ENCODE measurements at regions not wholly inside any gene's neighbourhood (a gene's known extent, or its start where the extent isn't known, plus 50 kb on each side); places are given as distances from the start of the nearest gene placed in this dataset.

- Histone ChIP-seq H3K4me3 (ENCODE audit: low read length) (no peak overlapping the region), H3K9me3 (ENCODE audit: control insufficient read depth, insufficient read depth, low read length) (no peaks in the 10 kb centered on the region), H3K36me3 (ENCODE audit: control insufficient read depth, insufficient read depth, low read length) (no peaks in the 10 kb centered on the region), H3K27ac (ENCODE audit: low read length) (no peak overlapping the region), H3K4me1 (ENCODE audit: control insufficient read depth, insufficient read depth, low read length) (no peaks in the 10 kb centered on the region), H3K27me3 (ENCODE audit: control insufficient read depth, insufficient read depth, low read length) (no peaks in the 10 kb centered on the region)
- Mint-ChIP-seq H3K9me3 (peaks cover 0 to 3% of the 10 kb centered on the region in 2 donors), H3K27me3 (ENCODE audit: low read depth in 2 of 2) (no peaks in the 10 kb centered on the region), H3K4me1 (no peaks in the 10 kb centered on the region), H3K4me3 (no peak overlapping the region), H3K36me3 (no peaks in the 10 kb centered on the region), H3K27ac (no peak overlapping the region)
- no peak for TF ChIP-seq CTCF (IDR thresholded peaks at IDR 0.05)
- ATAC-seq: no peak
- intact Hi-C loops (cut with micrococcal nuclease): no loop called here
- no peak for DNase-seq
- 100% methylated on average over 2 of the region's 2 CpGs for WGBS (ENCODE audit: insufficient coverage)
Measured at GRCh38 chr3:182451871-182452270, 341.4 kb upstream of the ATP11B start.

DNA sequence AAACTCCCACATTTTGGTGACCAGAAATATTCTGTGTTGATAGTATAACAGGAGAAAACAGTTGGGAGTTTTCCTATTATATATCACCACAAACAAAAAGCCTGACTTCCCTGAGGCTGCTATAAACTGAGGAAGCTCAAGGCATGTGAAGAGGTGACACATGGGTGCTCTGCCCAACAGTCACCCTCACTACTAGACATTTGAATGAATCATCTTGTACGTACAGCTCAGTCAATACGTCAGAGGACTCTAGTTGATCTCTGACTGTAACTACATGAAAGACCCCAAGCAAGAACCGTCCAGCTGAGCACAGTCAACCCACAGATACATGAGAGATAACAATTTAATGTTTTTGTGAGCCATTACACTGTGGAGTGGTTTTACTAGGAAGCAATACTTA is 338.3 kb upstream of the ATP11B start:
- no peak overlapping the region for H3K27ac ChIP-seq (ENCODE audit: low read length)
- H3K27ac Mint-ChIP-seq: no peak overlapping the region
- no peaks in the 10 kb centered on the region for H3K4me1 ChIP-seq (ENCODE audit: control insufficient read depth, insufficient read depth, low read length)
- WGBS (ENCODE audit: insufficient coverage): 87% methylated on average over 3 of the region's 3 CpGs
- no peak overlapping the region for H3K4me3 Mint-ChIP-seq
- intact Hi-C loops (cut with micrococcal nuclease): no loop called here
- no peaks in the 10 kb centered on the region for H3K27me3 Mint-ChIP-seq (ENCODE audit: low read depth in 2 of 2)
- DNase-seq (no peak), ATAC-seq (no peak)
- TF ChIP-seq CTCF (IDR thresholded peaks at IDR 0.05): no peak
- H3K9me3 ChIP-seq (ENCODE audit: control insufficient read depth, insufficient read depth, low read length): no peaks in the 10 kb centered on the region
- H3K36me3 ChIP-seq (ENCODE audit: control insufficient read depth, insufficient read depth, low read length): no peaks in the 10 kb centered on the region
- no peaks in the 10 kb centered on the region for H3K36me3 Mint-ChIP-seq
- H3K9me3 Mint-ChIP-seq: no peaks in the 10 kb centered on the region
- no peaks in the 10 kb centered on the region for H3K4me1 Mint-ChIP-seq
- no peaks in the 10 kb centered on the region for H3K27me3 ChIP-seq (ENCODE audit: control insufficient read depth, insufficient read depth, low read length)
- H3K4me3 ChIP-seq (ENCODE audit: low read length): no peak overlapping the region

- Histone ChIP-seq H3K27ac (ENCODE audit: low read length) (no peak overlapping the region), H3K4me3 (ENCODE audit: low read length) (no peak overlapping the region), H3K9me3 (ENCODE audit: control insufficient read depth, insufficient read depth, low read length) (no peaks in the 10 kb centered on the region), H3K27me3 (ENCODE audit: control insufficient read depth, insufficient read depth, low read length) (no peaks in the 10 kb centered on the region), H3K4me1 (ENCODE audit: control insufficient read depth, insufficient read depth, low read length) (no peaks in the 10 kb centered on the region), H3K36me3 (ENCODE audit: control insufficient read depth, insufficient read depth, low read length) (no peaks in the 10 kb centered on the region)
- TF ChIP-seq CTCF (IDR thresholded peaks at IDR 0.05): no peak
- no peaks in the 10 kb centered on the region for H3K27me3 Mint-ChIP-seq (ENCODE audit: low read depth in 2 of 2)
- DNase-seq: no peak
- H3K4me1 Mint-ChIP-seq: no peaks in the 10 kb centered on the region
- WGBS (ENCODE audit: insufficient coverage): 79% methylated on average over 4 of the region's 4 CpGs
- H3K27ac Mint-ChIP-seq: no peak overlapping the region
- ATAC-seq: no peak
- H3K36me3 Mint-ChIP-seq: no peaks in the 10 kb centered on the region
- peaks cover 5% of the 10 kb centered on the region in 2 donors for H3K9me3 Mint-ChIP-seq
- no peak overlapping the region for H3K4me3 Mint-ChIP-seq
- intact Hi-C loops (cut with micrococcal nuclease): no loop called here
Measured at GRCh38 chr3:182460303-182460702, 333.0 kb upstream of the ATP11B start.

DNA sequence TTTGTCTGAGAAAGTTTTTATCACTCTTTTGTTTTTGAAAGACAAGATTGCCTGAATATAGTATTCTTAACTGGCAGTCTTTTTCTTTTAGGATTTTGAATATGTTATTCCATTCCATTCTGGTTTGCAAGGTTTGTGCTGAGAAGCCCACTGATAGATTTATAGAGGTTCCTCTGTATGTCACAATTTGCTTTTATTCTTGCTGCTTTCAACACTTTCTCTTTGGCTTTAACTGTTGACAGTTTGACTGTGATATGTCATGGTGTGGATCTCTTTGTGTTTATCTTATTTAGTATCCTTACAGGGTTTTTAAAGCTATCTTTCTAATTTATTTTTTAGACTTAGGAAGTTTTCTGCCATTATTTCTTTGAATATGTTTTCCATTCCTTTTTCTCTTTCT is 331.2 kb upstream of the ATP11B start:
- Histone ChIP-seq H3K4me3 (ENCODE audit: low read length) (no peak overlapping the region), H3K27me3 (ENCODE audit: control insufficient read depth, insufficient read depth, low read length) (no peaks in the 10 kb centered on the region), H3K9me3 (ENCODE audit: control insufficient read depth, insufficient read depth, low read length) (no peaks in the 10 kb centered on the region), H3K27ac (ENCODE audit: low read length) (no peak overlapping the region), H3K4me1 (ENCODE audit: control insufficient read depth, insufficient read depth, low read length) (no peaks in the 10 kb centered on the region), H3K36me3 (ENCODE audit: control insufficient read depth, insufficient read depth, low read length) (no peaks in the 10 kb centered on the region)
- no peaks in the 10 kb centered on the region for H3K36me3 Mint-ChIP-seq
- no peak for ATAC-seq
- no peaks in the 10 kb centered on the region for H3K27me3 Mint-ChIP-seq (ENCODE audit: low read depth in 2 of 2)
- no peak for TF ChIP-seq CTCF (IDR thresholded peaks at IDR 0.05)
- no peak for DNase-seq
- H3K4me1 Mint-ChIP-seq: no peaks in the 10 kb centered on the region
- peaks cover 5 to 7% of the 10 kb centered on the region in 2 donors for H3K9me3 Mint-ChIP-seq
- H3K27ac Mint-ChIP-seq: no peak overlapping the region
- intact Hi-C loops (cut with micrococcal nuclease): no loop called here
- no peak overlapping the region for H3K4me3 Mint-ChIP-seq
